AG04450 (cell line): ENCODE measurements at regions not wholly inside any gene's neighbourhood (a gene's known extent, or its start where the extent isn't known, plus 50 kb on each side); places are given as distances from the start of the nearest gene placed in this dataset.

ENCODE experiments used
- CTCF ChIA-PET: fragments of 300-600, 350-600 bp; formaldehyde crosslinking; extraction: SDS; loops from one replicate; lab custom pipeline; 2022; ENCODE audit warnings: antibody characterized with exemption, inconsistent platforms; lab: Charles Lee
- POLR2A ChIA-PET: fragments of 350-600 bp; formaldehyde crosslinking; extraction: SDS; loops from one replicate; lab custom pipeline; 2021; ENCODE audit warnings: antibody characterized with exemption, inconsistent platforms; lab: Yijun Ruan, JAX
- DNase-seq: peaks from one replicate; pipeline ENCODE4 v3.0.0-alpha.2; 2011; ENCODE audit warnings: low read depth, low spot score
- H3K27ac ChIP-seq: one replicate; pipeline ENCODE4 v1.5.1; 2012; ENCODE audit warnings: low read depth, low read length, control low read depth
- H3K27me3 ChIP-seq: one replicate; pipeline ENCODE4 v1.6.0; 2012; ENCODE audit warnings: low read length; ENCODE audit not compliant: control insufficient read depth, insufficient read depth
- H3K4me3 ChIP-seq: 2 replicates; pipeline ENCODE4 v1.5.1; 2011; ENCODE audit warnings: mild to moderate bottlenecking, low read depth, low read length, control low read depth
- H3K9me3 ChIP-seq: 2 replicates; pipeline ENCODE4 v1.5.1; 2012; ENCODE audit warnings: low read length; ENCODE audit not compliant: control insufficient read depth, insufficient read depth
- CTCF ChIP-seq: IDR thresholded peaks from 2 replicates; pipeline ENCODE4 v1.5.1; 2011; ENCODE audit warnings: low read depth, low read length, control low read depth, inconsistent platforms

- POLR2A ChIA-PET = no interaction called here
- no peak overlapping the region for H3K4me3 ChIP-seq
- DNase-seq = no peak
- CTCF ChIA-PET = no interaction called here
- H3K9me3 ChIP-seq = peaks cover 31% of the 10 kb centered on the region
- no peaks in the 10 kb centered on the region for H3K27me3 ChIP-seq
- no peak for TF ChIP-seq CTCF
- H3K27ac ChIP-seq = no peak overlapping the region
Observed at GRCh38 chr7:69090936-69091335, 507.3 kb upstream of the AUTS2 start.

- peak overlapping the region; percentile 21 for H3K27ac ChIP-seq
- H3K27me3 ChIP-seq = no peaks in the 10 kb centered on the region
- ChIA-PET POLR2A (no interaction called here), CTCF (no interaction called here)
- no peak overlapping the region for H3K4me3 ChIP-seq
- peaks cover 34% of the 10 kb centered on the region for H3K9me3 ChIP-seq
- no peak for TF ChIP-seq CTCF
- DNase-seq = no peak
Observed at GRCh38 chr7:69091521-69091920, 506.8 kb upstream of the AUTS2 start.

GRCh38 chr7:69095127-69095526 lies 503.1 kb upstream of the AUTS2 start:
- CTCF ChIA-PET = no interaction called here
- H3K9me3 ChIP-seq = peaks cover 27% of the 10 kb centered on the region

GRCh38 chr7:69095649-69096048 lies 502.6 kb upstream of the AUTS2 start:
- ChIA-PET POLR2A (no interaction called here), CTCF (no interaction called here)
- Histone ChIP-seq H3K27ac (no peak overlapping the region), H3K27me3 (no peaks in the 10 kb centered on the region), H3K9me3 (peaks cover 32% of the 10 kb centered on the region), H3K4me3 (no peak overlapping the region)
- no peak for TF ChIP-seq CTCF
- DNase-seq = no peak

More at GRCh38 chr7:69095127-69095526, 503.1 kb upstream of the AUTS2 start:
- no peaks in the 10 kb centered on the region for H3K27me3 ChIP-seq
- TF ChIP-seq CTCF = no peak
- no peak overlapping the region for H3K27ac ChIP-seq
- POLR2A ChIA-PET = no interaction called here
- H3K4me3 ChIP-seq = no peak overlapping the region
- no peak for DNase-seq

- TF ChIP-seq CTCF = no peak
- POLR2A ChIA-PET = no interaction called here
- H3K9me3 ChIP-seq = peaks cover 46% of the 10 kb centered on the region
- DNase-seq = no peak
- H3K27me3 ChIP-seq = no peaks in the 10 kb centered on the region
- H3K4me3 ChIP-seq = no peak overlapping the region
- no peak overlapping the region for H3K27ac ChIP-seq
- CTCF ChIA-PET = no interaction called here
Observed at GRCh38 chr7:69104023-69104422, 494.3 kb upstream of the AUTS2 start.
